ENCODE measurements at regions not wholly inside any gene's neighbourhood (a gene's known extent, or its start where the extent isn't known, plus 50 kb on each side); places are given as distances from the start of the nearest gene placed in this dataset.

DNA sequence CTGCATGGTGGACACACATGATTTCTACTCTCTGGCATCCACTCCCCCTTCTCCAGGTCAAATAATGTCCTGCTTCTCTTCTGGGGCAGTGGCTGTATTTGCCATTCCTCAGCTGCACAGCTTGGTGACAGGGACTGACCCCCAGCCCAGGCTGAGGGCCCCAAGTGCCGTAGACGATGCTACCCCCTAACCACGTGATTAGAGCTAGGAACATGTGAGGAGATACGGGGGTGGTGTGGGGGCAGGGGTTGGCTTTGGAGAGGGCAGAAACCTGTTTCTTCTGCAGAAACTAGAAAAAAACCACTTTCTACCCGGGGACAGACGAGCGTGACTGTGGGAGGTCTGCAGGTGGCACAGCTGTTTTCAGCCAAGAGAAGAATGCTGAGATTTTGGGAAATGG lies 192.4 kb downstream of the SIPA1L2 start:
- no peak for DNase-seq
- H3K4me1 Mint-ChIP-seq (ENCODE audit: low read depth, unreplicated experiment): no peaks in the 10 kb centered on the region
- POLR2A ChIA-PET: no interaction called here
- intact Hi-C loops (cut with micrococcal nuclease; ENCODE audit: unreplicated experiment): no loop called here
- H3K36me3 ChIP-seq (ENCODE audit: control insufficient read depth, insufficient read depth, low read length): no peaks in the 10 kb centered on the region
- no peaks in the 10 kb centered on the region for H3K27me3 Mint-ChIP-seq (ENCODE audit: insufficient read depth, unreplicated experiment)
- no TSS peak for BruUV-seq (replicated peaks)
- H3K4me3 ChIP-seq (ENCODE audit: low read depth, low read length): no peak overlapping the region
- CTCF ChIA-PET: no interaction called here
- TF ChIP-seq, protein P1, sequence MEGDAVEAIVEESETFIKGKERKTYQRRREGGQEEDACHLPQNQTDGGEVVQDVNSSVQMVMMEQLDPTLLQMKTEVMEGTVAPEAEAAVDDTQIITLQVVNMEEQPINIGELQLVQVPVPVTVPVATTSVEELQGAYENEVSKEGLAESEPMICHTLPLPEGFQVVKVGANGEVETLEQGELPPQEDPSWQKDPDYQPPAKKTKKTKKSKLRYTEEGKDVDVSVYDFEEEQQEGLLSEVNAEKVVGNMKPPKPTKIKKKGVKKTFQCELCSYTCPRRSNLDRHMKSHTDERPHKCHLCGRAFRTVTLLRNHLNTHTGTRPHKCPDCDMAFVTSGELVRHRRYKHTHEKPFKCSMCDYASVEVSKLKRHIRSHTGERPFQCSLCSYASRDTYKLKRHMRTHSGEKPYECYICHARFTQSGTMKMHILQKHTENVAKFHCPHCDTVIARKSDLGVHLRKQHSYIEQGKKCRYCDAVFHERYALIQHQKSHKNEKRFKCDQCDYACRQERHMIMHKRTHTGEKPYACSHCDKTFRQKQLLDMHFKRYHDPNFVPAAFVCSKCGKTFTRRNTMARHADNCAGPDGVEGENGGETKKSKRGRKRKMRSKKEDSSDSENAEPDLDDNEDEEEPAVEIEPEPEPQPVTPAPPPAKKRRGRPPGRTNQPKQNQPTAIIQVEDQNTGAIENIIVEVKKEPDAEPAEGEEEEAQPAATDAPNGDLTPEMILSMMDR (IDR thresholded peaks at IDR 0.05; ENCODE audit: insufficient read depth in 1 of 2, low read depth in 1 of 2, low read length in 1 of 2, severe bottlenecking in 1 of 2, unreplicated experiment in 1 of 2): no peak
- H3K4me1 ChIP-seq: no peaks in the 10 kb centered on the region
- H3K4me3 Mint-ChIP-seq (ENCODE audit: unreplicated experiment): no peak overlapping the region
- no peaks in the 10 kb centered on the region for H3K9me3 ChIP-seq
- H3K36me3 Mint-ChIP-seq (ENCODE audit: insufficient read depth, unreplicated experiment): peaks cover 5% of the 10 kb centered on the region
- H3K27ac Mint-ChIP-seq (ENCODE audit: unreplicated experiment): no peak overlapping the region
- no peaks in the 10 kb centered on the region for H3K9me3 Mint-ChIP-seq (ENCODE audit: unreplicated experiment)
- no peaks in the 10 kb centered on the region for H3K27me3 ChIP-seq (replicated peaks; ENCODE audit: control insufficient read depth, insufficient read depth, low read length)

DNA sequence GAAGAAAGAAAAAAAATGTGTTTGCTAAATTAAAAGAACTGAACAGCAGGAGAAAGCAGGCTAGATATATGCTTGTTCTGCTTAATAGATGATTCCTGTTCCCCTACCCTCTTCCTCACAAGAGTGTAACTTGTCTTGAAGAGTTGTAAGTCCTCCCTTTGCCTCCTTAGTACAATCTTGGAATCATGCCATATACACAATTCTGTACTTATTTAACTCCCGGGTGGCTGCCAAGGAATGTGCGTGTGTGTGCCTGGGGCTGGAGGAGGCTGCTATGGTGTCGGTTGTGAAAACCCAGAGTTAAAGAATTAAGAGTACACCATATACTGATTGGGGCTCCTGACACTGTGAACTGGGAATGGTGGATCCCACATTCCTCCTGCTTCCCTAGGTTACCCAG lies 194.2 kb downstream of the SIPA1L2 start:
- intact Hi-C loops (cut with micrococcal nuclease; ENCODE audit: unreplicated experiment): no loop called here
- Mint-ChIP-seq H3K4me3 (ENCODE audit: unreplicated experiment) (no peak overlapping the region), H3K4me1 (ENCODE audit: low read depth, unreplicated experiment) (no peaks in the 10 kb centered on the region), H3K27me3 (ENCODE audit: insufficient read depth, unreplicated experiment) (no peaks in the 10 kb centered on the region), H3K36me3 (ENCODE audit: insufficient read depth, unreplicated experiment) (no peaks in the 10 kb centered on the region), H3K9me3 (ENCODE audit: unreplicated experiment) (no peaks in the 10 kb centered on the region), H3K27ac (ENCODE audit: unreplicated experiment) (no peak overlapping the region)
- Histone ChIP-seq H3K36me3 (ENCODE audit: control insufficient read depth, insufficient read depth, low read length) (no peaks in the 10 kb centered on the region), H3K4me3 (ENCODE audit: low read depth, low read length) (no peak overlapping the region), H3K27me3 (replicated peaks; ENCODE audit: control insufficient read depth, insufficient read depth, low read length) (no peaks in the 10 kb centered on the region), H3K9me3 (no peaks in the 10 kb centered on the region), H3K4me1 (no peaks in the 10 kb centered on the region)
- no TSS peak for BruUV-seq (replicated peaks)
- no peak for DNase-seq
- CTCF ChIA-PET: no interaction called here
- TF ChIP-seq, protein P1 (IDR thresholded peaks at IDR 0.05; ENCODE audit: insufficient read depth in 1 of 2, low read depth in 1 of 2, low read length in 1 of 2, severe bottlenecking in 1 of 2, unreplicated experiment in 1 of 2): no peak
- POLR2A ChIA-PET: no interaction called here

DNA sequence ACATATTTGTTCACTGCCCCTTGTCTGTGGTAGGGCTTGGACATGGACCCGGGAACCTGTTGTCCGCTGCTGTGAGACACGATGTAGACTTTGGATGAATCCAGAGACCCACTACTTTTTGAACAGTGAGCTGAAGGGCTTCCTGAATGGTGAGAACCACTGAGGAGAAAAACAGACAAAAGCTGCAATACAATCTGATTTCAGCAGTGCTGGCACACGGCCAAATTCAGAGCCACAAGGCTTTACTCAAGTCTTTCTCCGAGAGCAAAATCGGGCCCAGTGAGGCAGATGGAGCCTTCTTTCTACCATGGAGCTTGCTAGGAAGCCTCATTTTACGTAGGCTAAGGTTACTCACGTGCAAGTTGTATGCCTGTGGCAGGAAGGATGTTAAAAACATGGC lies 197.6 kb downstream of the SIPA1L2 start:
- Mint-ChIP-seq H3K36me3 (ENCODE audit: insufficient read depth, unreplicated experiment) (no peaks in the 10 kb centered on the region), H3K4me3 (ENCODE audit: unreplicated experiment) (no peak overlapping the region), H3K27ac (ENCODE audit: unreplicated experiment) (no peak overlapping the region), H3K27me3 (ENCODE audit: insufficient read depth, unreplicated experiment) (no peaks in the 10 kb centered on the region), H3K4me1 (ENCODE audit: low read depth, unreplicated experiment) (no peaks in the 10 kb centered on the region), H3K9me3 (ENCODE audit: unreplicated experiment) (no peaks in the 10 kb centered on the region)
- Histone ChIP-seq H3K9me3 (no peaks in the 10 kb centered on the region), H3K4me3 (ENCODE audit: low read depth, low read length) (no peak overlapping the region), H3K4me1 (no peaks in the 10 kb centered on the region), H3K27me3 (replicated peaks; ENCODE audit: control insufficient read depth, insufficient read depth, low read length) (no peaks in the 10 kb centered on the region), H3K36me3 (ENCODE audit: control insufficient read depth, insufficient read depth, low read length) (no peaks in the 10 kb centered on the region)
- TF ChIP-seq, protein P1 (IDR thresholded peaks at IDR 0.05; ENCODE audit: insufficient read depth in 1 of 2, low read depth in 1 of 2, low read length in 1 of 2, severe bottlenecking in 1 of 2, unreplicated experiment in 1 of 2): no peak
- CTCF ChIA-PET: no interaction called here
- POLR2A ChIA-PET: no interaction called here
- DNase-seq: no peak
- intact Hi-C loops (cut with micrococcal nuclease; ENCODE audit: unreplicated experiment): no loop called here
- BruUV-seq (replicated peaks): no TSS peak
